NCI-H187 (cell line): ENCODE measurements at regions not wholly inside any gene's neighbourhood (a gene's known extent, or its start where the extent isn't known, plus 50 kb on each side); places are given as distances from the start of the nearest gene placed in this dataset.
"Not testable (repeated sequence)": the region's sequence is repeated elsewhere in the genome, so short reads cannot be mapped to it uniquely, and the experiment has no call there.

ENCODE experiments used
- DNase-seq, 2 experiments: peaks; one replicate each; lab custom pipeline; 2025; lab: John Stamatoyannopoulos, UW

DNA sequence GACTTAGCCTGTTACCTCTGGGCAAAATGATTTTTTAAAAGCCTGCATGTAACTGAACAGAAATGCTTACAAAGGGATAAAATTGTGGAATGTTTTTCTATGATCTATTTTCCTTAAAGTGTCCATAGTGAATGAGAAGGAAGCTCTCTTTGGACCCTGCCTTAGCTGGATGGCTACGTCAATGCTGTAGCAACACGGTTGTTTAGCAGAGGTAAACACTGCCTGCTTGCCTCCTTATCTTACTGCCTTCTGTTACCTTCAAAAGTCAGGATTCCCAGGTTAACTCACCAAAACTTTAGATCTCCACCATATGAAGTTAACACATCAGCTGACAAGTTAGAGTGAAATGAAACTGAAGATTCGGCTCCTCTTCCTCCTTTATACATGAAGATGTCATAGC, 402.6 kb downstream of the SAMD5 start:
- no peak for DNase-seq

DNA sequence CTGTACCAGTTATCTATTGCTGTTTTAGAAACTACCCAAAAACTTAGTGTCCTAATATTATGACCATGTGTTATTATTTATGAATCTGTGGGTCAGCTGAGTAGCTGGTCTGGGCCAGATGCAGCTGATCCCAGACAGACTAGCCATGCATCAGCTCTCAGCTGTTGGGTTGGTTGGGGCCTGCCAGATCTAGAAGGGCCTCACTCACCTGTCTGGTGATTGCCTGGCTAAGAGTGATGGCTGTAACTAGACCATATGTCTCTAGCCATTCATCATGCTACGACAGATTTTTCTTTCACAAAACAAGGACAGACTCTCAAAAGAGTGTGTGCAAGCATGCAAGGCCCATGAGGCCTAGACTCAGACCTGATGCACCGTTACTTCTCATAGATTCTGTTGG, 403.2 kb downstream of the SAMD5 start:
- DNase-seq = no peak

GRCh38 chr6:147922799-147923198, 414.3 kb downstream of the SAMD5 start:
- DNase-seq = no peak

- DNase-seq = no peak
These were observed 416.1 kb downstream of the SAMD5 start for GRCh38 chr6:147924598-147924997.

GRCh38 chr6:147925826-147926225, 416.8 kb upstream of the SASH1 start:
- DNase-seq = no peak

- no peak for DNase-seq
These were observed 411.9 kb upstream of the SASH1 start for GRCh38 chr6:147930745-147931144.

- DNase-seq = no peak
These were observed 409.4 kb upstream of the SASH1 start for GRCh38 chr6:147933224-147933623.

- no peak for DNase-seq
These were observed 407.0 kb upstream of the SASH1 start for GRCh38 chr6:147935656-147936055.

GRCh38 chr6:147936703-147937470, 405.8 kb upstream of the SASH1 start:
- DNase-seq = no peak

GRCh38 chr6:147941143-147941542, 401.5 kb upstream of the SASH1 start:
- no peak for DNase-seq

DNA sequence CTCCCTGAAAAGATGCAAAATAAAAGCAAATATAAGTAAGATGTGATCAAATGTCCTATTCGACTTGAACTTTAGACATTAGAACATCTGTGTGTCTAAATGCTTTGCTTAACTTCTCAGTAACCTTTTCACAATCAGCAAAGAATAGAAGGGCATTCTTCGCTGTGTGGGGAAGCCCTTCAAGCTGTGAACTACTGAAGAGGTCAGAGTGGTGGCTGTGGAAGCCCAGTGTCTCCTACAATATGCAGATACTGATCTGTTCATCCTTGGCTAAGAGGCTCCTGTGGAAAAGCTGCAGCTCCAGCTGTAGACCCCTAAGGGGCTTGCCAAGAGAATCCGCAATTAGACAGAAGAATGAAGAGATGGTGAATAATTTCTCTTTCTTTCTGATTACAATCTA, 400.3 kb upstream of the SASH1 start:
- no peak for DNase-seq

DNA sequence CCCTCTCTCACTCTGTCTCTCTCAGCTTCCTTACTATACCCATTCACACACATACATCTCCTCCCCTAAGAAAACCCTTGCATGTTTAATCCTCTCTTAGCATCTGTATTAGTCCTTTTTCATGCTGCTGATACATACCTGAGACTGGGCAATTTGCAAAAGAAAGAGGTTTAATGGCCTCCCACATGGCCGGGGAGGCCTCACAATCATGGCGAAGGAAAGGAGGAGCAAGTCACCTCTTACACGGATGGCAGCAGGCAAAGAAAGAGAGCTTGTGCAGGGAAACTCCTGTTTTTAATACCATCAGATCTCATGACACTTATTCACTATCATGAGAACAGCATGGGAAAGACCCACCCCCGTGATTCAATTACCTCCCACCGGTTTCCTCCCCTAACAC, 398.5 kb upstream of the SASH1 start:
- no peak for DNase-seq

DNA sequence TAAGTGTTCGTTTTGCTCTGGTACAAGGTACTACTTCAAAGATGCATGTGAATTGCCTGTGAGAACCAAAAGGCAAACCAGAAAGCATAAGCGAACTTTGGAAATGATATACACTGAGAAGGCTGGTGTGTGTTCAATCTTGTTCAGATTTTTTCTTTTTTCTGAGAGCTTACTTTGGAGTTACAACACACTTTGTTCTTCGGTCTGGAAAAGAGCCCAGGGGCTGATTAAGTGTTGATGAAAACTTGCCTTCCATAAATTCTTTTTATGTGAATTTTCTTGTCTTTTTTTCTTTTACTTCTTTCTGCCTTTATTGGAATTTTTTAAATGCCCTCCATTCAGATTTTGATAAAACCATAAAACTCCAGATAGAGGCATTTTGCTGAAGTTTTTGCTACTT, 395.1 kb upstream of the SASH1 start:
- DNase-seq = no peak

DNA sequence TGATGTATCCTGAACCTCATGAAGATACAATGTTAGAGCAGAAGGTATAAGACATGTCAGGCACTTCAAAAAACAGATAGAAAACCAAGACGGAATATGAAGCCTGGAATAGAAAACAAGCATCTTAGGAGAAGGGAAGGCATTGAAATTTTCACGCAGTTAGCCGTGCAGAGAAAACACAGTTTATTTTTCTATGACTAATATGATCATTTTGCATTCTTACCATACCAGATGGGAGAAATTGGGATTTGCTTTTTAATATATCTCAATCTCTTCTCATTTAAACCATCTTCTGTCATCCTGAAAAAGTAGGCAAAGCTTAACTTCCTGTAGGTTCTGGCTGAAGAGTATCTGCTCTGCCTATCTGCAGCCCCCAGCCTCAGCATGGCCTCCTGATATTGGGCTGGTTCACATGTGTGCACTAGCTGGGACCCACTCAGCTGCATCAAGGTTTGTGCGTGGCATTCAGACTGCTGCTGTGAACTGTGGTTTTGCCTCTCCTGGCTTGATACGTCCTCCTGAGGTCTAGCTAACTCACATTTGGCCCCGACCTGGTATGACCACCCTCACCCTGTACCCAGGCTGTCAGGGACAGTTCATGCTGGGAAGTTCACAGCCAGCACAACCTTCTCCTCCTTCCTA, 392.5 kb upstream of the SASH1 start:
- DNase-seq = no peak

DNA sequence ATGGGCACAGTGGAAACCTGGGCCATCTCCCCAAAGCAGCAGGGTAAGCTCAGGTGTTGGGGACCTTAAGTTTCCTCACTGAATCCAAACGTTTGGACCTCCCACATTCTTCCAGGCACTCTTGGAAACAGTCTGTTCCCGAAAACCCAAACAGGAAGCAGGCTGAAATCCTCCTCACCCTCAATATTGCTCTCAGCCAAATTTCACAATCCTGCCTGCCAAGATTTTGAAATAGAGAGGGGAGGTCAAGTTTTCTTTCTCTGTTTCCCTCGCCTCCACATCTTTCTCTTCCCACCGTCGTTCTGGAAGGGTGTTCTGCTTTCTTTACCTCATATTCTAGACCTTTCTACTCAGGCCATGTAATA, 392.0 kb upstream of the SASH1 start:
- DNase-seq = no peak

DNA sequence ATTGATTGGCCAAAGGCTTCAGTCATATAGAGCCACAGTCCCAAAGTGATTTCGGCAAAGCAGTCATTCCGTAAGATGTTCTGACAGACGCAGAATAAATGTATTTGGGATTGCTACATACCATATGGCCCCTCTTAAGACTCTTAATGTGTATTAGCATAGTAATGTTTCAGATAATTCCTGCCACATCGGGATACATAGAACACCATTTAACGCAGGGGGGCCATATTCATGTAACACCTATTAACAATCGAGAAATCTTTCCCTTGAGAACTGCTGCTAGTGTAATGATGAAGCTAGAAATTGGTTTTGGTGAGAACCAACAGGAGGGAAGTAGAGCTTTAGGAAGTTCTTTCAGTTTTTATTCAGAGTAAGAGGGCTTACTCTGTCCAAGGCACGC, 390.9 kb upstream of the SASH1 start:
- DNase-seq = no peak

DNA sequence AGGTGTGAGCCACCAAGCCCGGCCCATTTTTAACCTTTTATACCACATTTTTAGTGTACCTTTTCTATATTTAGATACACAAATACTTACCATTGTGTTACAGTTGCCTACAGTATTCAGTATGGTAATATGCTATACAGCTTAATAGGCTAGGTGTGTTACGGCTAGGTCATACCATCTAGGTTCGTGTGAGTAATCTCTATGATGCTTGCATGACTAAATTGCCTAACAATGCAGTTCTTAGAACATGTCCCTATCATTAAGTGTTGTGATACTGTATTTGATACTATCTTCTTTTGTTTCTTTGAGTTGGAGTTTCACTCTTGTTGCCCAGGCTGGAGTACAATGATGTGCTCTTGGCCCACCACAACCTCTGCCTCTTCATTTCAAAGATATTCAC, 387.7 kb upstream of the SASH1 start:
- no peak for DNase-seq

- DNase-seq = no peak
These were observed 384.0 kb upstream of the SASH1 start for GRCh38 chr6:147958683-147959082.

DNA sequence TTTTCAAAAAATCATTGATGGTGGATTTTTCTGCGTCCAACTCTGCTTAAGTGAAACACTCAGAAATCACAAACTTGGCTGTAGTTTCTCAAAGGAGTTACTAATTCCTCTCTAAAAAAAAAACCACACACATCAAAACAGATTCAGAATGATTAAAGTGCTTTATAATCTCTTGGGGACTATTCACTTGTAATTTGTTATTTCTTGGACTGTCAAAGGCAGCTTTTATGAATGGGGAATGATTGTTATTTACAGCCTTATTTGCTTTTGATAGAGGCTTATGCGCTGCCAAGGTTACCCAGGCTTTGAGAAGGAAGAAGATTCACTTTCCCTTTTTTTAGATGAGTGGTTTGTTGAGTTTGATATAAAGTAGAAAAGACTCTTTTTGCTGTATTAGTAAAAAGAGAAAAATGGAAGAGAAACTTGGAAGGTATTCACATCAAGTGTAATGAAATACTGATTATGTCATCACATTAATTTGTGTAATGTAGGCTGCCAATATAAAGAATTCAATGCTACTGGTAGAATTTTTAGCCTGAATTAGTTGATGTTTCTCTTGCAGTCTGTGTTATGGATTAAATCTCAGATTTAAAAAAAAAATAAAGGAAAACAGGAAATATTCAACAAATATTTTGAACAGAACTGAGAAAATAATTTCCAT, 381.0 kb upstream of the SASH1 start:
- DNase-seq = no peak

DNA sequence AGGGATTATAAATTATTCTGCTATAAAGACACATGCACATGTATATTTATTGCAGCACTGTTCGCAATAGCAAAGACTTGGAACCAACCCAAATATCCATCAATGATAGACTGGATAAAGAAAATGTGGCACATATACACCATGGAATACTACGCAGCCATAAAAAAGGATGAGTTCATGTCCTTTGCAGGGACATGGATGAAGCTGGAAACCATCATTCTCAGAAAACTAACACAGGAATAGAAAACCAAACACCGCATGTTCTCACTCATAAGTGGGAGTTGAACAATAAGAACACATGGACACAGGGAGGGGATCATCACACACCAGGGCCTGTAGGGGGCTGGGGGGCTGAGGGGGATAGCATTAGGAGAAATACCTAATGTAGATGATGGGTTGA, 377.2 kb upstream of the SASH1 start:
- DNase-seq = not testable (repeated sequence)

DNA sequence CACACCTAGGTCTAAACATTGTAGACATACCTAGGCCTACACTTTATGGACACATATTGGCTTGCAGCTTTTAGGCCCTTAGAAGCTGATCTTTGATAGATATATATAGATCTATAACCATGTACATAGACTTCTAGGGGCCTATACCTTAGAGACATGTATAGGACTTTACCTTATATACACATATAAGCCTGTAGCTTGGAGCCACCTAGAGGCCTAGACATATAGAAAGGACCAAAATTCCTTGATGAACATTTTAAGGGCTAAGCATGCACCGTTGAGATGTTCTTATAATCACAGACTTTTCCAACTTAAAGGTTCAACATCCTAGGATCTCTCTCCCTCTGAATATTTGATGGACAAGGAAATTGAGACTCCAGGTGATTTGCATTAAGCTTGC, 371.7 kb upstream of the SASH1 start:
- DNase-seq = no peak

GRCh38 chr6:147972448-147972847, 370.2 kb upstream of the SASH1 start:
- no peak for DNase-seq

GRCh38 chr6:147973806-147974205, 368.8 kb upstream of the SASH1 start:
- no peak for DNase-seq
